Gastrocnemius medialis (tissue), 4 donors: ENCODE measurements at regions not wholly inside any gene's neighbourhood (a gene's known extent, or its start where the extent isn't known, plus 50 kb on each side); places are given as distances from the start of the nearest gene placed in this dataset.

Source experiments
- ATAC-seq, 2 donors: fragments of 150-250 bp; one replicate each; pipeline ENCODE4 v1.9.1; 2016
- DNase-seq, 2 donors: peaks; one replicate each; pipeline ENCODE4 v3.0.0-alpha.2; 2019
- H3K27ac ChIP-seq, 4 donors: fragments of 200-600 bp; sonication (generic); 1 replicate in 1 of 4; 2 replicates in 3 of 4; pipeline ENCODE4 v1.5.1; 2016 to 2018; ENCODE audit warnings: mild to moderate bottlenecking in 2 of 4, moderate library complexity in 1 of 4
- H3K27me3 ChIP-seq, 3 donors: fragments of 200-600 bp; sonication (generic) in 2 of 3; 1 replicate in 1 of 3; 2 replicates in 2 of 3; pipeline versions ENCODE4 v1.5.1 to v1.6.0; 2016 to 2019; ENCODE audit warnings: mild to moderate bottlenecking in 1 of 3, moderate library complexity in 1 of 3
- H3K36me3 ChIP-seq, 2 donors: fragments of 200-600 bp; sonication (generic) in 1 of 2; one replicate each; pipeline ENCODE4 v1.5.1; 2017 to 2018
- H3K4me1 ChIP-seq, 2 donors: fragments of 200-600 bp; sonication (generic) in 1 of 2; one replicate each; pipeline ENCODE4 v1.5.1; 2016 to 2017; ENCODE audit warnings: mild to moderate bottlenecking in 2 of 2
- H3K4me3 ChIP-seq, 4 donors: fragments of 200-600 bp; sonication (generic) in 3 of 4; 1 replicate in 1 of 4; 2 replicates in 3 of 4; pipeline ENCODE4 v1.5.1; 2016 to 2019; ENCODE audit warnings: mild to moderate bottlenecking in 2 of 4
- H3K9me3 ChIP-seq, 3 donors: fragments of 200-600 bp; sonication (generic) in 2 of 3; 1 replicate in 1 of 3; 2 replicates in 2 of 3; pipeline ENCODE4 v1.5.1; 2016 to 2019
- CTCF ChIP-seq, 5 experiments: fragments of 450-650 bp in 3 of 5; fragments of 200-600 bp in 2 of 5; sonication (generic) in 2 of 5; IDR thresholded peaks in 4 of 5; conservative IDR thresholded peaks in 1 of 5; 1 replicate in 4 of 5; 2 replicates in 1 of 5; pipeline ENCODE4 v1.5.1; 2016 to 2019; ENCODE audit warnings: antibody characterized with exemption in 5 of 5, mild to moderate bottlenecking in 3 of 5, moderate library complexity in 3 of 5
- POLR2A ChIP-seq, 2 donors: fragments of 450-650 bp; IDR thresholded peaks; one replicate each; pipeline ENCODE4 v1.6.1; 2017; ENCODE audit warnings: antibody characterized with exemption in 2 of 2, mild to moderate bottlenecking in 2 of 2, moderate library complexity in 2 of 2
- in situ Hi-C, 4 donors: fragments of 200-750 bp; cut with MboI; loops; one replicate each; pipeline versions ENCODE4 v1.15.0 to v1.8.0; 2017; ENCODE audit warnings: low sequenced_read_pairs in 4 of 4
- intact Hi-C: fragments of 100-400 bp; cut with DNase I; formaldehyde crosslinking; loops from one replicate; pipeline ENCODE4 v1.15.1; 2023; ENCODE audit warnings: low total_unique reads

GRCh38 chr14:83384253-83384652, 1850.6 kb upstream of the SEL1L start:
- intact Hi-C loops: no loop called here
- H3K27ac ChIP-seq: no peak overlapping the region
- H3K4me1 ChIP-seq: no peaks in the 10 kb centered on the region
- H3K27me3 ChIP-seq: no peaks in the 10 kb centered on the region
- in situ Hi-C loops: no loop called here
- H3K36me3 ChIP-seq: no peaks in the 10 kb centered on the region
- H3K9me3 ChIP-seq: no peaks in the 10 kb centered on the region
- ATAC-seq (no peak), DNase-seq (no peak)
- TF ChIP-seq POLR2A (IDR thresholded peaks at IDR 0.05): no peak
- no peak for TF ChIP-seq CTCF (IDR thresholded peaks at IDR 0.05 in 4 of 5, conservative IDR thresholded peaks at IDR 0.05 in 1 of 5)
- H3K4me3 ChIP-seq: no peak overlapping the region

GRCh38 chr14:83395321-83395720, 1861.7 kb upstream of the SEL1L start:
- TF ChIP-seq POLR2A (IDR thresholded peaks at IDR 0.05) (no peak), CTCF (IDR thresholded peaks at IDR 0.05 in 4 of 5, conservative IDR thresholded peaks at IDR 0.05 in 1 of 5) (no peak)
- in situ Hi-C loops (no loop called here), intact Hi-C loops (loop anchor here (2.0 kb wide), 1 partner anchor 47 kb away; no protein-coding TSS in a partner anchor)
- no peaks in the 10 kb centered on the region for H3K27me3 ChIP-seq
- no peak for ATAC-seq
- no peaks in the 10 kb centered on the region for H3K9me3 ChIP-seq
- no peak overlapping the region for H3K4me3 ChIP-seq
- H3K4me1 ChIP-seq: no peaks in the 10 kb centered on the region
- H3K36me3 ChIP-seq: no peaks in the 10 kb centered on the region
- DNase-seq: no peak
- H3K27ac ChIP-seq: no peak overlapping the region

GRCh38 chr14:83416476-83416875, 1882.8 kb upstream of the SEL1L start:
- no peak overlapping the region for H3K4me3 ChIP-seq
- no peak for ATAC-seq
- H3K9me3 ChIP-seq: no peaks in the 10 kb centered on the region
- in situ Hi-C loops (no loop called here), intact Hi-C loops (no loop called here)
- no peak for DNase-seq
- no peaks in the 10 kb centered on the region for H3K27me3 ChIP-seq
- H3K27ac ChIP-seq: no peak overlapping the region
- TF ChIP-seq POLR2A (IDR thresholded peaks at IDR 0.05) (no peak), CTCF (IDR thresholded peaks at IDR 0.05 in 4 of 5, conservative IDR thresholded peaks at IDR 0.05 in 1 of 5) (no peak)
- no peaks in the 10 kb centered on the region for H3K36me3 ChIP-seq
- H3K4me1 ChIP-seq: no peaks in the 10 kb centered on the region

- H3K27ac ChIP-seq: no peak overlapping the region
- no peak for TF ChIP-seq POLR2A (IDR thresholded peaks at IDR 0.05)
- no peak for TF ChIP-seq CTCF (IDR thresholded peaks at IDR 0.05 in 4 of 5, conservative IDR thresholded peaks at IDR 0.05 in 1 of 5)
- no peaks in the 10 kb centered on the region for H3K27me3 ChIP-seq
- ATAC-seq (no peak), DNase-seq (no peak)
- H3K4me1 ChIP-seq: no peaks in the 10 kb centered on the region
- no peaks in the 10 kb centered on the region for H3K9me3 ChIP-seq
- no peaks in the 10 kb centered on the region for H3K36me3 ChIP-seq
- intact Hi-C loops: no loop called here
- H3K4me3 ChIP-seq: no peak overlapping the region
- in situ Hi-C loops: no loop called here
Measured at GRCh38 chr14:83419420-83419819, 1885.8 kb upstream of the SEL1L start.

GRCh38 chr14:83421711-83422110, 1888.1 kb upstream of the SEL1L start:
- DNase-seq (no peak), ATAC-seq (no peak)
- in situ Hi-C loops: no loop called here
- H3K9me3 ChIP-seq: no peaks in the 10 kb centered on the region
- TF ChIP-seq CTCF (IDR thresholded peaks at IDR 0.05 in 4 of 5, conservative IDR thresholded peaks at IDR 0.05 in 1 of 5) (no peak), POLR2A (IDR thresholded peaks at IDR 0.05) (no peak)
- no peaks in the 10 kb centered on the region for H3K27me3 ChIP-seq
- intact Hi-C loops: no loop called here
- H3K36me3 ChIP-seq: no peaks in the 10 kb centered on the region
- H3K27ac ChIP-seq: no peak overlapping the region
- no peaks in the 10 kb centered on the region for H3K4me1 ChIP-seq
- no peak overlapping the region for H3K4me3 ChIP-seq
